WTC11 (cell line): ENCODE measurements at regions not wholly inside any gene's neighbourhood (a gene's known extent, or its start where the extent isn't known, plus 50 kb on each side); places are given as distances from the start of the nearest gene placed in this dataset.

Experiments
- ATAC-seq: fragments of 200-7000 bp; cut with Tn5 transposase; 2 replicates; pipeline ENCODE4 v1.10.0; 2021; ENCODE audit warnings: mild to moderate bottlenecking, moderate library complexity
- CTCF ChIA-PET: fragments of 300-600 bp; sonication (Branson Sonifier 250); formaldehyde crosslinking; loops from one replicate; lab custom pipeline; 2021; ENCODE audit warnings: antibody characterized with exemption; lab: Charles Lee
- POLR2A ChIA-PET: fragments of 350-600 bp; sonication (Branson Sonifier 250); formaldehyde crosslinking; loops from one replicate; lab custom pipeline; 2021; ENCODE audit warnings: antibody characterized with exemption; lab: Charles Lee
- DNase-seq: peaks from one replicate; pipeline ENCODE4 v3.0.0; 2021; ENCODE audit warnings: low spot score
- H3K27ac Mint-ChIP-seq: 2 replicates; pipeline ENCODE4 v1.8.0; 2021; ENCODE audit warnings: mixed read lengths
- H3K27me3 Mint-ChIP-seq: 2 replicates; pipeline ENCODE4 v1.8.0; 2021; ENCODE audit warnings: low read depth, mild to moderate bottlenecking, moderate library complexity, mixed read lengths
- H3K36me3 Mint-ChIP-seq: 2 replicates; pipeline ENCODE4 v1.8.0; 2021; ENCODE audit warnings: mixed read lengths
- H3K4me1 Mint-ChIP-seq: 2 replicates; pipeline ENCODE4 v1.8.0; 2022; ENCODE audit warnings: mixed read lengths
- H3K4me3 Mint-ChIP-seq: 2 replicates; pipeline ENCODE4 v1.8.0; 2021; ENCODE audit warnings: mild to moderate bottlenecking, moderate library complexity, mixed read lengths
- H3K9me3 Mint-ChIP-seq: 2 replicates; pipeline ENCODE4 v1.8.0; 2021; ENCODE audit warnings: mixed read lengths
- AR ChIP-seq: fragments of 250-450 bp; sonication (Bioruptor Pico); IDR thresholded peaks from 2 replicates; pipeline ENCODE4 v1.9.0; 2021; ENCODE audit warnings: mild to moderate bottlenecking
- CREB1 ChIP-seq: sonication (generic); formaldehyde crosslinking; IDR thresholded peaks from 2 replicates; pipeline ENCODE4 v1.8.0; 2023; ENCODE audit warnings: mild to moderate bottlenecking, missing genetic modification reagents
- ERG ChIP-seq: fragments of 250-450 bp; sonication (Bioruptor Pico); IDR thresholded peaks from 2 replicates; pipeline ENCODE4 v1.8.0; 2021; ENCODE audit warnings: mild to moderate bottlenecking
- FOXK1 ChIP-seq: sonication (generic); formaldehyde crosslinking; IDR thresholded peaks from 2 replicates; pipeline ENCODE4 v1.8.0; 2022; ENCODE audit warnings: mild to moderate bottlenecking, moderate library complexity, missing genetic modification reagents
- GABPB1 ChIP-seq: sonication (generic); formaldehyde crosslinking; IDR thresholded peaks from 2 replicates; pipeline ENCODE4 v1.8.1; 2023; ENCODE audit warnings: mild to moderate bottlenecking, missing genetic modification reagents
- GTF2I ChIP-seq: fragments of 250-450 bp; sonication (Bioruptor Pico); conservative IDR thresholded peaks from 2 replicates; pipeline ENCODE4 v1.4.0; 2021; ENCODE audit warnings: mild to moderate bottlenecking
- JAZF1 ChIP-seq: fragments of 250-450 bp; sonication (Bioruptor Pico); IDR thresholded peaks from 2 replicates; pipeline ENCODE4 v1.9.0; 2021; ENCODE audit warnings: moderate library complexity, mild to moderate bottlenecking, inconsistent platforms
- MLX ChIP-seq: sonication (generic); formaldehyde crosslinking; IDR thresholded peaks from 2 replicates; pipeline ENCODE4 v1.8.1; 2023; ENCODE audit warnings: mild to moderate bottlenecking, missing genetic modification reagents, moderate library complexity
- MXD4 ChIP-seq: fragments of 250-450 bp; sonication (Bioruptor Pico); IDR thresholded peaks from 2 replicates; pipeline ENCODE4 v1.8.0; 2021; ENCODE audit warnings: mild to moderate bottlenecking, moderate library complexity, borderline replicate concordance
- MYBL2 ChIP-seq: sonication (generic); formaldehyde crosslinking; IDR thresholded peaks from 2 replicates; pipeline ENCODE4 v1.8.1; 2023; ENCODE audit warnings: mild to moderate bottlenecking, moderate library complexity, missing genetic modification reagents
- NFE2L1 ChIP-seq: sonication (generic); formaldehyde crosslinking; IDR thresholded peaks from 2 replicates; pipeline ENCODE4 v1.8.1; 2023; ENCODE audit warnings: missing genetic modification reagents
- PRRX2 ChIP-seq: fragments of 250-450 bp; sonication (Bioruptor Pico); IDR thresholded peaks from 2 replicates; pipeline ENCODE4 v1.8.0; 2021; ENCODE audit warnings: mild to moderate bottlenecking
- RORB ChIP-seq: fragments of 250-450 bp; sonication (Bioruptor Pico); IDR thresholded peaks from 2 replicates; pipeline ENCODE4 v1.9.0; 2021; ENCODE audit warnings: mild to moderate bottlenecking
- SP1 ChIP-seq: sonication (generic); formaldehyde crosslinking; conservative IDR thresholded peaks from 2 replicates; pipeline ENCODE4 v1.8.1; 2022; ENCODE audit warnings: missing genetic modification reagents
- TEAD1 ChIP-seq: sonication (generic); formaldehyde crosslinking; IDR thresholded peaks from 2 replicates; pipeline ENCODE4 v1.8.0; 2022; ENCODE audit warnings: mild to moderate bottlenecking, missing genetic modification reagents
- ZNF138 ChIP-seq: sonication (generic); formaldehyde crosslinking; conservative IDR thresholded peaks from 2 replicates; pipeline ENCODE4 v1.8.1; 2022; ENCODE audit warnings: mild to moderate bottlenecking, moderate library complexity, missing genetic modification reagents
- ZNF425 ChIP-seq: fragments of 250-450 bp; sonication (Bioruptor Pico); conservative IDR thresholded peaks from 2 replicates; pipeline ENCODE4 v1.9.0; 2021; ENCODE audit warnings: mild to moderate bottlenecking
- TF ChIP-seq, protein P1 (sequence below): sonication (generic); formaldehyde crosslinking; conservative IDR thresholded peaks from 2 replicates; pipeline ENCODE4 v1.8.1; 2023; ENCODE audit warnings: mild to moderate bottlenecking, low read depth, missing genetic modification reagents, moderate library complexity
- TF ChIP-seq, protein P2 (sequence below): sonication (generic); formaldehyde crosslinking; IDR thresholded peaks from 2 replicates; pipeline ENCODE4 v1.8.0; 2022; ENCODE audit warnings: mild to moderate bottlenecking, missing genetic modification reagents
- TF ChIP-seq, protein P3 (sequence below): sonication (generic); formaldehyde crosslinking; IDR thresholded peaks from 2 replicates; pipeline ENCODE4 v1.8.0; 2022; ENCODE audit warnings: mild to moderate bottlenecking, missing genetic modification reagents

GRCh38 chr9:135330307-135330631, 149.3 kb upstream of the PPP1R26 start:
- Mint-ChIP-seq H3K36me3 (peaks cover 7% of the 10 kb centered on the region), H3K4me3 (no peak overlapping the region), H3K27ac (no peak overlapping the region), H3K27me3 (no peaks in the 10 kb centered on the region), H3K4me1 (0 out of 2 replicates have a peak, but pooled peaks cover 5% of the 10 kb centered on the region), H3K9me3 (peaks cover 14% of the 10 kb centered on the region)
- TF ChIP-seq SP1 (no peak), JAZF1 (CRISPR knock-in tag) (no peak), ZNF425 (CRISPR knock-in tag) (no peak), GABPB1 (no peak), MLX (CRISPR knock-in tag) (no peak), MYBL2 (CRISPR knock-in tag) (no peak), GTF2I (no peak)
- POLR2A ChIA-PET: no interaction called here
- CTCF ChIA-PET: no interaction called here
- no peak for ATAC-seq
- peak; percentile 4 for DNase-seq

GRCh38 chr9:135330685-135331590, 148.6 kb upstream of the PPP1R26 start:
- Mint-ChIP-seq H3K4me3 (no peak overlapping the region), H3K27ac (peak overlapping the region; percentile 76; the same call in 1 of the 2 replicates), H3K4me1 (0 out of 2 replicates have a peak, but pooled peaks cover 5% of the 10 kb centered on the region), H3K9me3 (peaks cover 14% of the 10 kb centered on the region), H3K36me3 (peaks cover 7% of the 10 kb centered on the region), H3K27me3 (no peaks in the 10 kb centered on the region)
- ChIA-PET CTCF (no interaction called here), POLR2A (no interaction called here)
- no peak for TF ChIP-seq NFE2L1 (CRISPR knock-in tag)
- no peak for TF ChIP-seq MYBL2 (CRISPR knock-in tag)
- no peak for TF ChIP-seq ERG (CRISPR knock-in tag)
- TF ChIP-seq, protein P1, sequence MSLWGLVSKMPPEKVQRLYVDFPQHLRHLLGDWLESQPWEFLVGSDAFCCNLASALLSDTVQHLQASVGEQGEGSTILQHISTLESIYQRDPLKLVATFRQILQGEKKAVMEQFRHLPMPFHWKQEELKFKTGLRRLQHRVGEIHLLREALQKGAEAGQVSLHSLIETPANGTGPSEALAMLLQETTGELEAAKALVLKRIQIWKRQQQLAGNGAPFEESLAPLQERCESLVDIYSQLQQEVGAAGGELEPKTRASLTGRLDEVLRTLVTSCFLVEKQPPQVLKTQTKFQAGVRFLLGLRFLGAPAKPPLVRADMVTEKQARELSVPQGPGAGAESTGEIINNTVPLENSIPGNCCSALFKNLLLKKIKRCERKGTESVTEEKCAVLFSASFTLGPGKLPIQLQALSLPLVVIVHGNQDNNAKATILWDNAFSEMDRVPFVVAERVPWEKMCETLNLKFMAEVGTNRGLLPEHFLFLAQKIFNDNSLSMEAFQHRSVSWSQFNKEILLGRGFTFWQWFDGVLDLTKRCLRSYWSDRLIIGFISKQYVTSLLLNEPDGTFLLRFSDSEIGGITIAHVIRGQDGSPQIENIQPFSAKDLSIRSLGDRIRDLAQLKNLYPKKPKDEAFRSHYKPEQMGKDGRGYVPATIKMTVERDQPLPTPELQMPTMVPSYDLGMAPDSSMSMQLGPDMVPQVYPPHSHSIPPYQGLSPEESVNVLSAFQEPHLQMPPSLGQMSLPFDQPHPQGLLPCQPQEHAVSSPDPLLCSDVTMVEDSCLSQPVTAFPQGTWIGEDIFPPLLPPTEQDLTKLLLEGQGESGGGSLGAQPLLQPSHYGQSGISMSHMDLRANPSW (CRISPR knock-in tag): no peak
- no peak for TF ChIP-seq PRRX2 (CRISPR knock-in tag)
- no peak for TF ChIP-seq TEAD1 (CRISPR knock-in tag)
- TF ChIP-seq, protein P2, sequence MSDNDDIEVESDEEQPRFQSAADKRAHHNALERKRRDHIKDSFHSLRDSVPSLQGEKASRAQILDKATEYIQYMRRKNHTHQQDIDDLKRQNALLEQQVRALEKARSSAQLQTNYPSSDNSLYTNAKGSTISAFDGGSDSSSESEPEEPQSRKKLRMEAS: no peak
- no peak for TF ChIP-seq RORB (CRISPR knock-in tag)
- TF ChIP-seq JAZF1 (CRISPR knock-in tag): no peak
- DNase-seq (peak; percentile 6), ATAC-seq (no peak)

DNA sequence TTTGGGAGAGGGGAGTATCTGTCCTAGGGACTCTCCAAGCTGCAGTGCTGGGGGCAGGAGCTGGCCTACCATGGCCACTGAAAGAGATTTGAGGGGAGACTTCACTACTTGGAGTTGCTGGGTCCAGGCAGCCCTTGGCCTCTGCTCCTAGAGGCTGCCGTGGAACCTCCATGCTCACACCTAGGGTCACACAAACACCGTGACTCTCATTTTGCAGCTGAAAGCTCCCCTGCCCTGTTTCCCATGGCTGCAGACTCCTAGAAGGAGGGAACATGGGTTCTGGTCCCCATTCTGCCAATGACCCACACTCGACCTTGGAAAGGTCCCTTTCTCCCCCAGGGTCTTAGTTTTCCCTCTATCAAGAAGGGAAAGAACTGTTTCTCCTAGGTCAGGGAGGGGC, 147.1 kb upstream of the PPP1R26 start:
- Mint-ChIP-seq H3K27me3 (no peaks in the 10 kb centered on the region), H3K9me3 (peaks cover 10% of the 10 kb centered on the region), H3K4me1 (0 out of 2 replicates have a peak, but pooled peaks cover 5% of the 10 kb centered on the region), H3K27ac (no peak overlapping the region), H3K4me3 (no peak overlapping the region), H3K36me3 (peaks cover 7% of the 10 kb centered on the region)
- ATAC-seq (no peak), DNase-seq (no peak)
- ChIA-PET POLR2A (no interaction called here), CTCF (no interaction called here)
- TF ChIP-seq AR (CRISPR knock-in tag): no peak
- no peak for TF ChIP-seq NFE2L1 (CRISPR knock-in tag)
- TF ChIP-seq, protein P3, sequence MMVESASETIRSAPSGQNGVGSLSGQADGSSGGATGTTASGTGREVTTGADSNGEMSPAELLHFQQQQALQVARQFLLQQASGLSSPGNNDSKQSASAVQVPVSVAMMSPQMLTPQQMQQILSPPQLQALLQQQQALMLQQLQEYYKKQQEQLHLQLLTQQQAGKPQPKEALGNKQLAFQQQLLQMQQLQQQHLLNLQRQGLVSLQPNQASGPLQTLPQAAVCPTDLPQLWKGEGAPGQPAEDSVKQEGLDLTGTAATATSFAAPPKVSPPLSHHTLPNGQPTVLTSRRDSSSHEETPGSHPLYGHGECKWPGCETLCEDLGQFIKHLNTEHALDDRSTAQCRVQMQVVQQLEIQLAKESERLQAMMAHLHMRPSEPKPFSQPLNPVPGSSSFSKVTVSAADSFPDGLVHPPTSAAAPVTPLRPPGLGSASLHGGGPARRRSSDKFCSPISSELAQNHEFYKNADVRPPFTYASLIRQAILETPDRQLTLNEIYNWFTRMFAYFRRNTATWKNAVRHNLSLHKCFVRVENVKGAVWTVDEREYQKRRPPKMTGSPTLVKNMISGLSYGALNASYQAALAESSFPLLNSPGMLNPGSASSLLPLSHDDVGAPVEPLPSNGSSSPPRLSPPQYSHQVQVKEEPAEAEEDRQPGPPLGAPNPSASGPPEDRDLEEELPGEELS (CRISPR knock-in tag): no peak
- no peak for TF ChIP-seq ZNF138
- TF ChIP-seq MXD4 (CRISPR knock-in tag): no peak
- no peak for TF ChIP-seq FOXK1 (CRISPR knock-in tag)
- no peak for TF ChIP-seq CREB1 (CRISPR knock-in tag)
